ENCODE measurements at regions not wholly inside any gene's neighbourhood (a gene's known extent, or its start where the extent isn't known, plus 50 kb on each side); places are given as distances from the start of the nearest gene placed in this dataset.

- Histone ChIP-seq H3K9me3 (ENCODE audit: severe bottlenecking) (peaks cover 10% of the 10 kb centered on the region), H3K36me3 (no peaks in the 10 kb centered on the region), H3K4me3 (ENCODE audit: low read depth, low read length) (no peak overlapping the region), H3K27ac (no peak overlapping the region), H3K27me3 (ENCODE audit: insufficient read depth, low read depth, severe bottlenecking) (no peaks in the 10 kb centered on the region)
- DNase-seq = no peak
- TF ChIP-seq CTCF (IDR thresholded peaks at IDR 0.05; ENCODE audit: low read depth, low read length) = no peak
These were observed 70.8 kb downstream of the YTHDF1 start for GRCh38 chr20:63145156-63145555.

- no peak for DNase-seq
- Histone ChIP-seq H3K4me3 (ENCODE audit: low read depth, low read length) (no peak overlapping the region), H3K36me3 (no peaks in the 10 kb centered on the region), H3K27me3 (ENCODE audit: insufficient read depth, low read depth, severe bottlenecking) (no peaks in the 10 kb centered on the region), H3K9me3 (ENCODE audit: severe bottlenecking) (peaks cover 8% of the 10 kb centered on the region), H3K27ac (no peak overlapping the region)
- no peak for TF ChIP-seq CTCF (IDR thresholded peaks at IDR 0.05; ENCODE audit: low read depth, low read length)
These were observed 73.0 kb downstream of the YTHDF1 start for GRCh38 chr20:63142933-63143332.

- H3K36me3 ChIP-seq = no peaks in the 10 kb centered on the region
- H3K4me3 ChIP-seq (ENCODE audit: low read depth, low read length) = no peak overlapping the region
- no peak overlapping the region for H3K27ac ChIP-seq
- no peaks in the 10 kb centered on the region for H3K27me3 ChIP-seq (ENCODE audit: insufficient read depth, low read depth, severe bottlenecking)
- H3K9me3 ChIP-seq (ENCODE audit: severe bottlenecking) = no peaks in the 10 kb centered on the region
- no peak for DNase-seq
- no peak for TF ChIP-seq CTCF (IDR thresholded peaks at IDR 0.05; ENCODE audit: low read depth, low read length)
These were observed 74.4 kb downstream of the YTHDF1 start for GRCh38 chr20:63141531-63141930.

GRCh38 chr20:63140514-63141433, 75.2 kb downstream of the YTHDF1 start:
- Histone ChIP-seq H3K9me3 (ENCODE audit: severe bottlenecking) (no peaks in the 10 kb centered on the region), H3K36me3 (no peaks in the 10 kb centered on the region), H3K27ac (no peak overlapping the region), H3K4me3 (ENCODE audit: low read depth, low read length) (no peak overlapping the region), H3K27me3 (ENCODE audit: insufficient read depth, low read depth, severe bottlenecking) (no peaks in the 10 kb centered on the region)
- no peak for TF ChIP-seq CTCF (IDR thresholded peaks at IDR 0.05; ENCODE audit: low read depth, low read length)
- no peak for DNase-seq

GRCh38 chr20:63139837-63140236, 76.1 kb downstream of the YTHDF1 start:
- Histone ChIP-seq H3K36me3 (no peaks in the 10 kb centered on the region), H3K27me3 (ENCODE audit: insufficient read depth, low read depth, severe bottlenecking) (no peaks in the 10 kb centered on the region), H3K9me3 (ENCODE audit: severe bottlenecking) (no peaks in the 10 kb centered on the region), H3K4me3 (ENCODE audit: low read depth, low read length) (no peak overlapping the region), H3K27ac (no peak overlapping the region)
- no peak for TF ChIP-seq CTCF (IDR thresholded peaks at IDR 0.05; ENCODE audit: low read depth, low read length)
- DNase-seq = no peak
